Left colon (tissue), 2 donors: ENCODE measurements at regions not wholly inside any gene's neighbourhood (a gene's known extent, or its start where the extent isn't known, plus 50 kb on each side); places are given as distances from the start of the nearest gene placed in this dataset.
"Not testable (repeated sequence)": the region's sequence is repeated elsewhere in the genome, so short reads cannot be mapped to it uniquely, and the experiment has no call there.

Source experiments
- ATAC-seq: fragments of 200-7000 bp; cut with Tn5 transposase; one replicate; pipeline ENCODE4 v1.9.1; 2020; ENCODE audit warnings: mild to moderate bottlenecking, moderate library complexity
- DNase-seq, 2 donors: peaks; one replicate each; pipeline ENCODE4 v3.0.0-alpha.2; 2020
- intact Hi-C, 2 donors: fragments of 100-400 bp; cut with DNase I in 1 of 2; cut with micrococcal nuclease in 1 of 2; formaldehyde crosslinking; loops; one replicate each; pipeline versions ENCODE4 v1.11.2 to v1.14.0; 2022; cut with DNase I, micrococcal nuclease
- donor health status: DM: no; HTN: no; CAD: no.
- donor health status: DM: yes; HTN: yes; CAD: no.

GRCh38 chr15:68482246-68482645 lies 50.3 kb upstream of the ITGA11 start:
- no peak for DNase-seq
- ATAC-seq, result no peak
- intact Hi-C loops, result no loop called here

- ATAC-seq, result no peak
- intact Hi-C loops, result no loop called here
Measured at GRCh38 chr15:68483165-68483564, 51.2 kb upstream of the ITGA11 start.

GRCh38 chr15:68484220-68484619 lies 52.3 kb upstream of the ITGA11 start:
- intact Hi-C loops, result no loop called here
- DNase-seq (no peak), ATAC-seq (no peak)

More at GRCh38 chr15:68483165-68483564, 51.2 kb upstream of the ITGA11 start:
- DNase-seq, result no peak

- ATAC-seq, result no peak
- no peak for DNase-seq
- intact Hi-C loops, result no loop called here
Measured at GRCh38 chr15:68484696-68485400, 52.9 kb upstream of the ITGA11 start.

GRCh38 chr15:68485721-68486360 lies 53.9 kb upstream of the ITGA11 start:
- DNase-seq (no peak), ATAC-seq (no peak)
- intact Hi-C loops, result no loop called here

- intact Hi-C loops, result no loop called here
- no peak for ATAC-seq
- no peak for DNase-seq
Measured at GRCh38 chr15:68487087-68487843, 55.3 kb upstream of the ITGA11 start.

- DNase-seq, result no peak
- ATAC-seq, result no peak
- intact Hi-C loops, result no loop called here
Measured at GRCh38 chr15:68488290-68488689, 56.3 kb upstream of the ITGA11 start.

- no peak for ATAC-seq
- DNase-seq, result no peak
- intact Hi-C loops, result no loop called here
Measured at GRCh38 chr15:68488966-68489365, 57.0 kb upstream of the ITGA11 start.

GRCh38 chr15:68489421-68489820 lies 57.5 kb upstream of the ITGA11 start:
- ATAC-seq (no peak), DNase-seq (no peak)
- intact Hi-C loops, result no loop called here

- intact Hi-C loops, result no loop called here
- no peak for DNase-seq
- ATAC-seq, result no peak
Measured at GRCh38 chr15:68491415-68492106, 59.6 kb upstream of the ITGA11 start.

- ATAC-seq (no peak), DNase-seq (no peak)
- intact Hi-C loops, result no loop called here
Measured at GRCh38 chr15:68492855-68493254, 60.9 kb upstream of the ITGA11 start.

- ATAC-seq, result no peak
- intact Hi-C loops, result no loop called here
- DNase-seq, result no peak
Measured at GRCh38 chr15:68493629-68494028, 61.7 kb upstream of the ITGA11 start.

- no peak for ATAC-seq
- no peak for DNase-seq
- intact Hi-C loops, result no loop called here
Measured at GRCh38 chr15:68494573-68495110, 62.7 kb upstream of the ITGA11 start.

- DNase-seq, result no peak
- intact Hi-C loops, result no loop called here
- ATAC-seq, result no peak
Measured at GRCh38 chr15:68495221-68495950, 63.4 kb upstream of the ITGA11 start.

GRCh38 chr15:68495981-68496705 lies 64.2 kb upstream of the ITGA11 start:
- intact Hi-C loops, result no loop called here
- ATAC-seq, result no peak

GRCh38 chr15:68496751-68497150 lies 64.8 kb upstream of the ITGA11 start:
- intact Hi-C loops, ATAC-seq, DNase-seq: not testable (repeated sequence)

More at GRCh38 chr15:68495981-68496705, 64.2 kb upstream of the ITGA11 start:
- DNase-seq, result no peak

GRCh38 chr15:68497206-68497910 lies 65.4 kb upstream of the ITGA11 start:
- no peak for DNase-seq
- intact Hi-C loops, result no loop called here
- ATAC-seq, result no peak
